ENCODE measurements at regions not wholly inside any gene's neighbourhood (a gene's known extent, or its start where the extent isn't known, plus 50 kb on each side); places are given as distances from the start of the nearest gene placed in this dataset.

DNA sequence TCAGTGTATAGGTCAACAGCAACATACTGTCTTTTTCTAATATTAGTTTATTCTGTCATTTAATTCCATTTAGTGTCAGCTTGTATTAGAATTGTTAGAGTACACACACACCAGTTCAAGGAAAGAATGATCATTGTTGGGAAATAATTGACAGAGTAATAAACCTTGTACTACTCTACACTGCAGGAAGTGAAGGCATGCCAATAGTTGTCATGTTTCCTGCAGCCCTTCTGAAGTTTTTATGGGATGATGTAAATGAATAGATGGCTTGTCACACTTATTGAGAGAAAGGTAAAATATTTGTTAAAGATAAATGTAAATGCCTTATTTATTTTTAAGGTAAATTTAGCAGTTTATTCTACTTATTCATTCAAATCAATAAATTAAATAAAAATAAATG, 306.9 kb upstream of the KLHL1 start:
- Histone ChIP-seq H3K27me3 (ENCODE audit: insufficient read depth, low read length, poor library complexity, severe bottlenecking) (no peaks in the 10 kb centered on the region), H3K9me3 (ENCODE audit: insufficient read depth, low read depth, low read length) (no peaks in the 10 kb centered on the region), H3K4me1 (ENCODE audit: insufficient read depth, low read length, poor library complexity, severe bottlenecking) (peaks cover 10% of the 10 kb centered on the region), H4K20me1 (ENCODE audit: insufficient read depth, low read length, poor library complexity, severe bottlenecking) (no peaks in the 10 kb centered on the region), H3K9me2 (replicated peaks; ENCODE audit: low read depth, low read length) (no peaks in the 10 kb centered on the region), H3K4me2 (ENCODE audit: low read depth, low read length, poor library complexity, severe bottlenecking) (no peak overlapping the region), H3K36me3 (ENCODE audit: insufficient read depth, low read length) (no peaks in the 10 kb centered on the region), H3K4me3 (ENCODE audit: low read length, poor library complexity, severe bottlenecking) (no peak overlapping the region), H3K79me2 (ENCODE audit: insufficient read depth, low read length) (no peaks in the 10 kb centered on the region), H2AFZ (ENCODE audit: low read length) (no peak overlapping the region), H3K9ac (ENCODE audit: low read depth, low read length, poor library complexity, severe bottlenecking) (no peak overlapping the region), H3F3A (ENCODE audit: low read depth) (no peaks in the 10 kb centered on the region)
- no peak for TF ChIP-seq EZH2phosphoT487 (IDR thresholded peaks at IDR 0.05; ENCODE audit: borderline replicate concordance)
- TF ChIP-seq, protein P1, sequence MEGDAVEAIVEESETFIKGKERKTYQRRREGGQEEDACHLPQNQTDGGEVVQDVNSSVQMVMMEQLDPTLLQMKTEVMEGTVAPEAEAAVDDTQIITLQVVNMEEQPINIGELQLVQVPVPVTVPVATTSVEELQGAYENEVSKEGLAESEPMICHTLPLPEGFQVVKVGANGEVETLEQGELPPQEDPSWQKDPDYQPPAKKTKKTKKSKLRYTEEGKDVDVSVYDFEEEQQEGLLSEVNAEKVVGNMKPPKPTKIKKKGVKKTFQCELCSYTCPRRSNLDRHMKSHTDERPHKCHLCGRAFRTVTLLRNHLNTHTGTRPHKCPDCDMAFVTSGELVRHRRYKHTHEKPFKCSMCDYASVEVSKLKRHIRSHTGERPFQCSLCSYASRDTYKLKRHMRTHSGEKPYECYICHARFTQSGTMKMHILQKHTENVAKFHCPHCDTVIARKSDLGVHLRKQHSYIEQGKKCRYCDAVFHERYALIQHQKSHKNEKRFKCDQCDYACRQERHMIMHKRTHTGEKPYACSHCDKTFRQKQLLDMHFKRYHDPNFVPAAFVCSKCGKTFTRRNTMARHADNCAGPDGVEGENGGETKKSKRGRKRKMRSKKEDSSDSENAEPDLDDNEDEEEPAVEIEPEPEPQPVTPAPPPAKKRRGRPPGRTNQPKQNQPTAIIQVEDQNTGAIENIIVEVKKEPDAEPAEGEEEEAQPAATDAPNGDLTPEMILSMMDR (conservative IDR thresholded peaks at IDR 0.05; ENCODE audit: low read length): no peak

DNA sequence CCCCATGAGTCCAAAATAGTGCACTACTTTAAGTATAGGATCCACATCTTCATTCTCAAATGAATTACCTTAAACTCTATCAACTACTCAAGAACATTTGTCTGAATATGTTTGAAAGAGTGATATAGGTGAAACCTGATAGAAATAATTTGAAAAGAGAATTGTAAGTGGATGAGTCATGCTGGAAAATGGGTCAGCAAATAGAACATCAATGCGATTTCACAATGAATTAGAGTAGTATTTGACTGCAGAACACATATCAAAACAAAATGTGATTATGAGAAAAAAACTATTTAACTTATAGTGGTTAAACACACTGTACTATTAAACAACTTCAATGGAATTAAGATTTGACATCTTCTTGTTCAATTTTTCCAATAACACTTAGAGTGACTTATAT, 300.6 kb upstream of the KLHL1 start:
- Histone ChIP-seq H3K27me3 (ENCODE audit: insufficient read depth, low read length, poor library complexity, severe bottlenecking) (no peaks in the 10 kb centered on the region), H3K9me2 (replicated peaks; ENCODE audit: low read depth, low read length) (no peaks in the 10 kb centered on the region), H3K4me2 (ENCODE audit: low read depth, low read length, poor library complexity, severe bottlenecking) (no peak overlapping the region), H3K36me3 (ENCODE audit: insufficient read depth, low read length) (no peaks in the 10 kb centered on the region), H3F3A (ENCODE audit: low read depth) (no peaks in the 10 kb centered on the region), H3K79me2 (ENCODE audit: insufficient read depth, low read length) (no peaks in the 10 kb centered on the region), H3K9ac (ENCODE audit: low read depth, low read length, poor library complexity, severe bottlenecking) (no peak overlapping the region), H4K20me1 (ENCODE audit: insufficient read depth, low read length, poor library complexity, severe bottlenecking) (no peaks in the 10 kb centered on the region), H2AFZ (ENCODE audit: low read length) (no peak overlapping the region), H3K9me3 (ENCODE audit: insufficient read depth, low read depth, low read length) (no peaks in the 10 kb centered on the region), H3K4me3 (ENCODE audit: low read length, poor library complexity, severe bottlenecking) (no peak overlapping the region), H3K4me1 (ENCODE audit: insufficient read depth, low read length, poor library complexity, severe bottlenecking) (peaks cover 2% of the 10 kb centered on the region)
- TF ChIP-seq, protein P1 (conservative IDR thresholded peaks at IDR 0.05; ENCODE audit: low read length): no peak
- TF ChIP-seq EZH2phosphoT487 (IDR thresholded peaks at IDR 0.05; ENCODE audit: borderline replicate concordance): no peak

DNA sequence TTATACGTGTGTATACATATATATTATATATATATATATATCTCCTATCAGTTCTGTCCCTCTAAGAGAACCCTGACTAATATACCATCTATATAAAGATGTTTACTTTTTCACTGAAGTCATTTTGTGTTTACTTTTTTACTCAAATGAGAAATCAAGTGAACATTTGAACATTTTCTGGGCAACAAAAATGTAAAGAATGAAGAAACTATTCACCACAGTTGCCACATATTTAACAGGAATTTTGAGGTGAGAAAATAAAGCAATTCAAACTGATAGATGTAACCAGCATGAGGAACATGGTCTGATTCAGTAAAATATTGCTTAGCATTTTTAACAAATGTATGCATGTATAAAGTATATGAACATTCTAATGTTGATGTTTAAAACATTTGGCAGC, 299.2 kb upstream of the KLHL1 start:
- Histone ChIP-seq H4K20me1 (ENCODE audit: insufficient read depth, low read length, poor library complexity, severe bottlenecking) (no peaks in the 10 kb centered on the region), H3K4me1 (ENCODE audit: insufficient read depth, low read length, poor library complexity, severe bottlenecking) (no peaks in the 10 kb centered on the region), H3K36me3 (ENCODE audit: insufficient read depth, low read length) (no peaks in the 10 kb centered on the region), H2AFZ (ENCODE audit: low read length) (no peak overlapping the region), H3K27me3 (ENCODE audit: insufficient read depth, low read length, poor library complexity, severe bottlenecking) (no peaks in the 10 kb centered on the region), H3K79me2 (ENCODE audit: insufficient read depth, low read length) (no peaks in the 10 kb centered on the region), H3K9me3 (ENCODE audit: insufficient read depth, low read depth, low read length) (no peaks in the 10 kb centered on the region), H3K9ac (ENCODE audit: low read depth, low read length, poor library complexity, severe bottlenecking) (no peak overlapping the region), H3K4me3 (ENCODE audit: low read length, poor library complexity, severe bottlenecking) (no peak overlapping the region), H3K4me2 (ENCODE audit: low read depth, low read length, poor library complexity, severe bottlenecking) (no peak overlapping the region), H3K9me2 (replicated peaks; ENCODE audit: low read depth, low read length) (no peaks in the 10 kb centered on the region), H3F3A (ENCODE audit: low read depth) (no peaks in the 10 kb centered on the region)
- no peak for TF ChIP-seq EZH2phosphoT487 (IDR thresholded peaks at IDR 0.05; ENCODE audit: borderline replicate concordance)
- TF ChIP-seq, protein P1 (conservative IDR thresholded peaks at IDR 0.05; ENCODE audit: low read length): no peak

Data from Loucy (cell line).